ENCODE measurements at regions not wholly inside any gene's neighbourhood (a gene's known extent, or its start where the extent isn't known, plus 50 kb on each side); places are given as distances from the start of the nearest gene placed in this dataset.

DNA sequence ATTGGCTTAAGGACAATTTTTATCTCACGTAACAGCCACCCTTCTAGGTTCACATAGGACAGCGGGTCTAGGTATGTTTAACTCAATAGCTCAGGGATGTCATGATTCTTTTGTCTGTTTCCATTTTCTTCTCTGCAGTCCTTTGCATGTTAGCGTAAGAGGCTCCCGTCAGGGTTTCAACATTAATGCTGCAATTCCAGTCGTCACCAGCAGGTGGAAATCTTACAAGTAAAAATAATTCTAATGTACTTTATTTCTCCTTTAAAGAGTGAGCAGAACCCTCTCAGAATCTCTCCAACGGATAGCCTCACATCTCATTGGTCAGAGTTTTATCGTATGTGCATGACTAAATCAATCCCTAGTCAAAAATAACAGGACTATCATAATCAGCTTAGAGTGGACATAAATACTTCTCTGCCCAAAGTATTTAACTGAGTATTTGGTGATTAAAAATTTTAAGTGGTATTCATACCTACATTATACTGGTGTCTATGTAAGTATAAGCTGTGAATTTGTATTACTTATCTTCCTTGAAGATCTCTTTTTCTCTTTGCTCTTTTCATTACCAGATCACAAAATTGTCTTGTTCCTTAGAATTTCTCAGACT is 487.2 kb upstream of the GCFC2 start:
- intact Hi-C loops (cut with DNase I): loop anchor here in 1 of 2 donors (5.0 kb wide), 1 partner anchor 404 kb away; no protein-coding TSS in a partner anchor
- DNase-seq (no peak), ATAC-seq (no peak)
- Histone ChIP-seq H3K4me3 (no peak overlapping the region), H3K9me3 (no peaks in the 10 kb centered on the region), H3K36me3 (ENCODE audit: insufficient read depth in 1 of 2, low read depth in 1 of 2) (no peaks in the 10 kb centered on the region), H3K4me1 (no peaks in the 10 kb centered on the region), H3K27ac (no peak overlapping the region), H3K27me3 (ENCODE audit: insufficient read depth in 3 of 3, low read length in 2 of 3) (no peaks in the 10 kb centered on the region)
- TF ChIP-seq, protein P1, sequence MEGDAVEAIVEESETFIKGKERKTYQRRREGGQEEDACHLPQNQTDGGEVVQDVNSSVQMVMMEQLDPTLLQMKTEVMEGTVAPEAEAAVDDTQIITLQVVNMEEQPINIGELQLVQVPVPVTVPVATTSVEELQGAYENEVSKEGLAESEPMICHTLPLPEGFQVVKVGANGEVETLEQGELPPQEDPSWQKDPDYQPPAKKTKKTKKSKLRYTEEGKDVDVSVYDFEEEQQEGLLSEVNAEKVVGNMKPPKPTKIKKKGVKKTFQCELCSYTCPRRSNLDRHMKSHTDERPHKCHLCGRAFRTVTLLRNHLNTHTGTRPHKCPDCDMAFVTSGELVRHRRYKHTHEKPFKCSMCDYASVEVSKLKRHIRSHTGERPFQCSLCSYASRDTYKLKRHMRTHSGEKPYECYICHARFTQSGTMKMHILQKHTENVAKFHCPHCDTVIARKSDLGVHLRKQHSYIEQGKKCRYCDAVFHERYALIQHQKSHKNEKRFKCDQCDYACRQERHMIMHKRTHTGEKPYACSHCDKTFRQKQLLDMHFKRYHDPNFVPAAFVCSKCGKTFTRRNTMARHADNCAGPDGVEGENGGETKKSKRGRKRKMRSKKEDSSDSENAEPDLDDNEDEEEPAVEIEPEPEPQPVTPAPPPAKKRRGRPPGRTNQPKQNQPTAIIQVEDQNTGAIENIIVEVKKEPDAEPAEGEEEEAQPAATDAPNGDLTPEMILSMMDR (IDR thresholded peaks at IDR 0.05): peak; percentile 68
- WGBS, 3 donors: 17 to 23% (median 17%) methylated on average over 7 of the region's 7 CpGs

DNA sequence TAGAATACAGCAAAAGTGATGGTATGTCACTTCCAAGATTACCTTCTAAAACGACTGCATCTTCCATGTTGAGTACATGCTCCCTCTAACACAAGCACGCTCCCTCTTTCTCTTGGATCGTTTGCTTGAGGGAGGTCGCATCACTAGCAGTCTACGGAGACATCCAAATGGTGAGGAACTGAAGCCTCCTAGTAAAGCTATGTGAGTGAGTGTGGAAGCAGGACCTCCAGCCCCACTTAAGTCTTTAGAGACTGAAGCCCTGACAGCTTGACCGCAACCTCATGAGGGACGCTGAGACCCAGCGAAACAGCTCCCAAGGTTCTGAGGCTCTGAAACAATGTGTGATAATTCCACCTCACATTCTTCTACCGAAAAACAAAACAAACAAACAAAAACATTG is 486.7 kb upstream of the GCFC2 start:
- TF ChIP-seq, protein P1 (IDR thresholded peaks at IDR 0.05): no peak
- 71 to 74% (median 72%) methylated on average over 9 of the region's 9 CpGs for WGBS, 3 donors
- H3K4me1 ChIP-seq: no peaks in the 10 kb centered on the region
- intact Hi-C loops (cut with DNase I): loop anchor here in 1 of 2 donors (5.0 kb wide), 1 partner anchor 405 kb away; no protein-coding TSS in a partner anchor
- H3K36me3 ChIP-seq (ENCODE audit: insufficient read depth in 1 of 2, low read depth in 1 of 2): no peaks in the 10 kb centered on the region
- no peaks in the 10 kb centered on the region for H3K9me3 ChIP-seq
- no peak overlapping the region for H3K4me3 ChIP-seq
- no peaks in the 10 kb centered on the region for H3K27me3 ChIP-seq (ENCODE audit: insufficient read depth in 3 of 3, low read length in 2 of 3)
- no peak for ATAC-seq
- no peak for DNase-seq
- H3K27ac ChIP-seq: no peak overlapping the region

DNA sequence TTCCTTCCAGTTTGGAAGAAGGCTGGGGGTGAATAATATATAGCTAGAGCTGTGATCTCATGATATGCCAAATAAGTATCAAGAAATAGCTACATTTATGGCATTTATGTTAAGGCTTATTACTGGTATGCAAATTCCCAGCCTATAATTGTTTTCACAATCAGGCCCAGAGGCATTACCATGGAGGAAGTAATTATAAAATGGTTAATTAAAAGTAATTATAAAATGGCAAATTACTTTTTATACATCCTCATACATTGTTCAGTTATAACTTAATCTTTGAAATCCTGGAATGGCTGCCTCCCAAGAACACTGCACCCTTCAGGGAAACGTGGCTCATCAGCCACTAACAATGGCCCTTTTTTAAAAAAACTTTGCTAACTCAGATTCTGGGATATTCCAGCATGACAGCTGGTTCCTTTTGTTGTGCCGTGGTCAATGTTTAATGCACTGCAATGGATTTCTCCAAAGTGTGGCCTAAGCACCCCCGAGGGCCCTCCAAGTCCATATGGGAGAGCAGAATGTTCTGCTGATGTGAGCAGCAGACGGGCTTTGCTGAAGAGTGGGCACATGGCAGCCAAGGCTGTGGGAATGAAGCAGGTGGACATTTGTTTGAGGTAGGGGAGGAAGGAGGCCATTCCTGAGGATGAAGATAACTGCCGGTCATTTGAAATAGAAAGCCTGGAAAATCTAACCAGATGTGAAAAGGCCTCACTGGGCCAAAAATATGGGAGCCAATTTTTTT is 483.5 kb upstream of the GCFC2 start:
- H3K9me3 ChIP-seq: no peaks in the 10 kb centered on the region
- H3K4me1 ChIP-seq: no peaks in the 10 kb centered on the region
- H3K27ac ChIP-seq: no peak overlapping the region
- intact Hi-C loops (cut with DNase I): no loop called here
- TF ChIP-seq, protein P1 (IDR thresholded peaks at IDR 0.05): no peak
- 33 to 39% (median 37%) methylated on average over 5 of the region's 5 CpGs for WGBS, 3 donors
- no peaks in the 10 kb centered on the region for H3K27me3 ChIP-seq (ENCODE audit: insufficient read depth in 3 of 3, low read length in 2 of 3)
- DNase-seq (no peak), ATAC-seq (no peak)
- no peak overlapping the region for H3K4me3 ChIP-seq
- no peaks in the 10 kb centered on the region for H3K36me3 ChIP-seq (ENCODE audit: insufficient read depth in 1 of 2, low read depth in 1 of 2)

- WGBS, 3 donors: 70 to 74% (median 72%) methylated on average over 3 of the region's 3 CpGs
- no peaks in the 10 kb centered on the region for H3K27me3 ChIP-seq (ENCODE audit: insufficient read depth in 3 of 3, low read length in 2 of 3)
- no peaks in the 10 kb centered on the region for H3K36me3 ChIP-seq (ENCODE audit: insufficient read depth in 1 of 2, low read depth in 1 of 2)
- no peak overlapping the region for H3K27ac ChIP-seq
- ATAC-seq (no peak), DNase-seq (no peak)
- intact Hi-C loops (cut with DNase I): no loop called here
- H3K9me3 ChIP-seq: no peaks in the 10 kb centered on the region
- no peak overlapping the region for H3K4me3 ChIP-seq
- TF ChIP-seq, protein P1 (IDR thresholded peaks at IDR 0.05): no peak
- H3K4me1 ChIP-seq: no peaks in the 10 kb centered on the region
These were observed 482.4 kb upstream of the GCFC2 start for GRCh38 chr2:76193089-76193488.
